ENCODE measurements at regions not wholly inside any gene's neighbourhood (a gene's known extent, or its start where the extent isn't known, plus 50 kb on each side); places are given as distances from the start of the nearest gene placed in this dataset.

DNA sequence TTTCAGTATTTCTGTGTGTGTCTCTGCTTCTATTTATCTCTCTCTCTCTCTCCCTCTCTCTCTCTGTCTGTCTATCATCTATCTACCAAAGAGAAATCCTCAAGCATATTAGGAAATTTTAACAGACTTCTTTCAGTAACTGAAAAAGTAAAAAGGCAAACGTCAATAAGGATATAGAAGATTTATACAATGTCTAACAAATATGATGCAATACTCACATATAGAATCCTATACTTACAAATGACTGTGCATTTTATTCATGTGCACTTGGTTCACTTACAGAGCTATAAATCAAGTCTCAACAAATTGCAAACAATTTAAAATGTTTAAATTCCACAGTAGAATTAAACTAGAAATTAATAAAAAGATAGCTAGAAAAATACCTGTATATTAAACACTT is 289.0 kb downstream of the PSAT1 start:
- TF ChIP-seq, protein P1, sequence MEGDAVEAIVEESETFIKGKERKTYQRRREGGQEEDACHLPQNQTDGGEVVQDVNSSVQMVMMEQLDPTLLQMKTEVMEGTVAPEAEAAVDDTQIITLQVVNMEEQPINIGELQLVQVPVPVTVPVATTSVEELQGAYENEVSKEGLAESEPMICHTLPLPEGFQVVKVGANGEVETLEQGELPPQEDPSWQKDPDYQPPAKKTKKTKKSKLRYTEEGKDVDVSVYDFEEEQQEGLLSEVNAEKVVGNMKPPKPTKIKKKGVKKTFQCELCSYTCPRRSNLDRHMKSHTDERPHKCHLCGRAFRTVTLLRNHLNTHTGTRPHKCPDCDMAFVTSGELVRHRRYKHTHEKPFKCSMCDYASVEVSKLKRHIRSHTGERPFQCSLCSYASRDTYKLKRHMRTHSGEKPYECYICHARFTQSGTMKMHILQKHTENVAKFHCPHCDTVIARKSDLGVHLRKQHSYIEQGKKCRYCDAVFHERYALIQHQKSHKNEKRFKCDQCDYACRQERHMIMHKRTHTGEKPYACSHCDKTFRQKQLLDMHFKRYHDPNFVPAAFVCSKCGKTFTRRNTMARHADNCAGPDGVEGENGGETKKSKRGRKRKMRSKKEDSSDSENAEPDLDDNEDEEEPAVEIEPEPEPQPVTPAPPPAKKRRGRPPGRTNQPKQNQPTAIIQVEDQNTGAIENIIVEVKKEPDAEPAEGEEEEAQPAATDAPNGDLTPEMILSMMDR (conservative IDR thresholded peaks at IDR 0.05; ENCODE audit: low read depth, low read length), result no peak
- no peak for TF ChIP-seq EZH2 (IDR thresholded peaks at IDR 0.05; ENCODE audit: borderline replicate concordance, low read depth, low read length, poor library complexity, severe bottlenecking)

All from A673 (cell line).